Left ventricle myocardium inferior (tissue), 1 donor: ENCODE measurements at regions not wholly inside any gene's neighbourhood (a gene's known extent, or its start where the extent isn't known, plus 50 kb on each side); places are given as distances from the start of the nearest gene placed in this dataset.

Source experiments
- DNase-seq: peaks from one replicate; pipeline ENCODE4 v3.0.0-alpha.2; 2020
- H3K27ac ChIP-seq: fragments of 200-600 bp; replicated peaks from 2 replicates; pipeline ENCODE4 v1.8.0; 2021
- H3K27me3 ChIP-seq: fragments of 200-600 bp; 2 replicates; pipeline ENCODE4 v1.8.0; 2021; ENCODE audit warnings: low read depth
- H3K36me3 ChIP-seq: fragments of 200-600 bp; 2 replicates; pipeline ENCODE4 v1.8.0; 2021
- H3K4me1 ChIP-seq: fragments of 200-600 bp; 2 replicates; pipeline ENCODE4 v1.8.0; 2021
- H3K4me3 ChIP-seq: fragments of 200-600 bp; 2 replicates; pipeline ENCODE4 v1.8.0; 2021; ENCODE audit warnings: mild to moderate bottlenecking, moderate library complexity
- H3K9me3 ChIP-seq: fragments of 200-600 bp; replicated peaks from 2 replicates; pipeline ENCODE4 v1.8.0; 2021
- intact Hi-C: fragments of 100-400 bp; cut with micrococcal nuclease; formaldehyde crosslinking; loops from one replicate; pipeline ENCODE4 v1.11.0; 2022
- TF ChIP-seq, protein P1 (sequence below): fragments of 200-600 bp; IDR thresholded peaks from 2 replicates; pipeline ENCODE4 v1.8.0; 2021; ENCODE audit warnings: antibody characterized with exemption, mild to moderate bottlenecking, borderline replicate concordance
- donor health status: DM: no; HTN: yes; CAD: no; lungs with severe emphysema.

DNA sequence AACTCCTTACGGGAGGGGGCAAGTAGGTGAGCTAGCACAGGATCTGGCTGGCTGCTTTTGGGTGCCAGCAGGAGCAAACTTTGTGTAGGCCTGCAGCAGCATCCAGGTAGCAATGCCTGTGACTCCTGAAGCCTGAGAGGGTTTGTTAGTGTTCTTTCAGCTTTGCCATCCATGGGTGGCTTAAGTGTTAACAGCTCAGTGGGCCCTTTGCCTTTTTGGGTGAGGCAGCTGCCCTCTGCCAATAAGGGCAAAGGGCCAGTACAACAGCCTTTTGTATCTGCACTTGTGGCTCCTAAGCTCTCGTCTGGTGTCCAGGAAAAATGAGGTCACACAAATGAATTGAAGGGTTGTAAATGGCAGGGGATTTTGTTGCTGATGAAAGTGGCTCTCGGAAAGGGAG lies 359.0 kb upstream of the CHRM2 start:
- Histone ChIP-seq H3K9me3 (no peaks in the 10 kb centered on the region), H3K36me3 (no peaks in the 10 kb centered on the region), H3K4me1 (peaks cover 5% of the 10 kb centered on the region), H3K27ac (no peak overlapping the region), H3K27me3 (no peaks in the 10 kb centered on the region), H3K4me3 (no peak overlapping the region)
- intact Hi-C loops: no loop called here
- TF ChIP-seq, protein P1, sequence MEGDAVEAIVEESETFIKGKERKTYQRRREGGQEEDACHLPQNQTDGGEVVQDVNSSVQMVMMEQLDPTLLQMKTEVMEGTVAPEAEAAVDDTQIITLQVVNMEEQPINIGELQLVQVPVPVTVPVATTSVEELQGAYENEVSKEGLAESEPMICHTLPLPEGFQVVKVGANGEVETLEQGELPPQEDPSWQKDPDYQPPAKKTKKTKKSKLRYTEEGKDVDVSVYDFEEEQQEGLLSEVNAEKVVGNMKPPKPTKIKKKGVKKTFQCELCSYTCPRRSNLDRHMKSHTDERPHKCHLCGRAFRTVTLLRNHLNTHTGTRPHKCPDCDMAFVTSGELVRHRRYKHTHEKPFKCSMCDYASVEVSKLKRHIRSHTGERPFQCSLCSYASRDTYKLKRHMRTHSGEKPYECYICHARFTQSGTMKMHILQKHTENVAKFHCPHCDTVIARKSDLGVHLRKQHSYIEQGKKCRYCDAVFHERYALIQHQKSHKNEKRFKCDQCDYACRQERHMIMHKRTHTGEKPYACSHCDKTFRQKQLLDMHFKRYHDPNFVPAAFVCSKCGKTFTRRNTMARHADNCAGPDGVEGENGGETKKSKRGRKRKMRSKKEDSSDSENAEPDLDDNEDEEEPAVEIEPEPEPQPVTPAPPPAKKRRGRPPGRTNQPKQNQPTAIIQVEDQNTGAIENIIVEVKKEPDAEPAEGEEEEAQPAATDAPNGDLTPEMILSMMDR: no peak
- no peak for DNase-seq

DNA sequence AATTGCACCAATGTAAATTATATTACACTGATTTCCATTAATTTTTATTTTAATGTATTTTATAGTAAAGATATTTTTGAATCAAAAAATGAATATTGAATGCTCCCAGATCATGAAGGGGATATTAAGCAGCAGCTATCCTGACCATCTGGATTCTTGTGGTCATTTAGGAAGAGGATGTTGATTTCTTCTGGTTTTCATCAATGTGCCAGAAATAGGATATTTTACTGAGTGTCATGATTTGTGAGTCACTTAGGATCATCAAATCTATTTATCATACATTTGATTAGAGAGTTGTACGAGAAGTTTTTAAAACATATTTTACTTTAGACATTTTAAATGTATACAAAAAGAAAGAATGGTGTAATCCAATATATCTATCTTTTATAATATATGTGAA lies 366.3 kb upstream of the CHRM2 start:
- Histone ChIP-seq H3K27ac (no peak overlapping the region), H3K4me1 (no peaks in the 10 kb centered on the region), H3K27me3 (no peaks in the 10 kb centered on the region), H3K36me3 (no peaks in the 10 kb centered on the region), H3K4me3 (no peak overlapping the region), H3K9me3 (no peaks in the 10 kb centered on the region)
- TF ChIP-seq, protein P1: no peak
- intact Hi-C loops: no loop called here
- no peak for DNase-seq

DNA sequence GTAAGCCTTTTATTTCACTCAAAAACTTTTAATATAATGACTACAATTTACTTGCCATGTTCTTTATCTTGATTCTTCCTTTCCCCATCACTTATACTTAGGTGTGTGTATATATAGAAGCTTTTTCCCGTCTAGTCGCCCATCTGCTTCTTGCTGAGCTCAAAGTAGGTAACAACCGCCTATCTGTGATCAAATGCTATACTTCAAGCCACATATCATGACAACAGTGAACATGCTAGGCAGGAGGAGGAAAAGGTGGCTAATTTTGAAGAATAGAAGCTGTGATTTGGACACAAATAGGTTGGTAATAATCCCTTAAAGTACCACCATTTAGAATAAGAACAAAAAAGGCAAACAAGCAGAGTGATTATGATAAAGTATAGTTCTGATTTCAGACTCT lies 367.3 kb upstream of the CHRM2 start:
- Histone ChIP-seq H3K4me1 (no peaks in the 10 kb centered on the region), H3K27ac (no peak overlapping the region), H3K27me3 (no peaks in the 10 kb centered on the region), H3K4me3 (no peak overlapping the region), H3K36me3 (no peaks in the 10 kb centered on the region), H3K9me3 (no peaks in the 10 kb centered on the region)
- no peak for DNase-seq
- intact Hi-C loops: no loop called here
- TF ChIP-seq, protein P1: no peak

DNA sequence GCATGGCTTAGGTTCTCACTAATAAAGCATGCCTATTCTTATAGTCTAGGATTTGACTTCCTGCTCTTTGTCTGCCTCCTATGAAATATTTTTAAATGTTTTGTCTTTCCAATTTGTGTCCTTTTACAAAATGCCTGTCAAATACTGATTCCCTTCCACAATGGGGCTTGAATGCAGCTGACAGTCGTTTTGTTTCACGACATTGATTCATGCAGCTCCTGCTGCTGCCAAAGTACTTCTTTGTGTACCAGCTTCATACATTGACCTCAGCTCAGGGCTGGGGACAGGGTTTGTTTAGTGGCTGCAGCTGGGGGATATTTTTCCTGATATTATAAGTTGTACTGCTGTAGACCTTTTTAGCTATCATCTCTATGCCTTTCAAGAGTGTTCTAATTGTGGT lies 371.9 kb upstream of the CHRM2 start:
- TF ChIP-seq, protein P1: no peak
- Histone ChIP-seq H3K27ac (no peak overlapping the region), H3K9me3 (no peaks in the 10 kb centered on the region), H3K4me3 (no peak overlapping the region), H3K4me1 (no peaks in the 10 kb centered on the region), H3K27me3 (no peaks in the 10 kb centered on the region), H3K36me3 (no peaks in the 10 kb centered on the region)
- intact Hi-C loops: no loop called here
- no peak for DNase-seq

DNA sequence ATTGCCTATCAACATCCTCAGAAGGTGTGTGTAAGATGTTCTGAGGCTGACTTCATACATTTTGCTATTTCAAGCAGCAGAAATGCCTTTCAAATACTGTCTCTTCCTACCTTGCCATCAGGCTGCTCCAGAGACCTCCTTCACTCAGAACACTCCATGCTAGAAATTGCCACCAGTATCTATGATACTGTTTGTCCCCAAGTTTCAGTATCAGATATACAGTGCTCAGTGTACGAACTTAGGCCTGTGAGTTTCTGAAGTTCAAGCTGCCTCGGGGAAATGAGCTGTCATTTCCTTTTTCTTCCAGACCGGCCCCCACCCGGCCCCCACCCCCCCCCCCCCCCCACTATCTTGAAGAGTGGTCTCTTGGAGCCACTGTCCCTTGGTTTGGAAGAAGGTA lies 373.4 kb upstream of the CHRM2 start:
- Histone ChIP-seq H3K36me3 (no peaks in the 10 kb centered on the region), H3K4me3 (no peak overlapping the region), H3K4me1 (no peaks in the 10 kb centered on the region), H3K9me3 (no peaks in the 10 kb centered on the region), H3K27ac (no peak overlapping the region), H3K27me3 (no peaks in the 10 kb centered on the region)
- TF ChIP-seq, protein P1: no peak
- no peak for DNase-seq
- intact Hi-C loops: no loop called here

DNA sequence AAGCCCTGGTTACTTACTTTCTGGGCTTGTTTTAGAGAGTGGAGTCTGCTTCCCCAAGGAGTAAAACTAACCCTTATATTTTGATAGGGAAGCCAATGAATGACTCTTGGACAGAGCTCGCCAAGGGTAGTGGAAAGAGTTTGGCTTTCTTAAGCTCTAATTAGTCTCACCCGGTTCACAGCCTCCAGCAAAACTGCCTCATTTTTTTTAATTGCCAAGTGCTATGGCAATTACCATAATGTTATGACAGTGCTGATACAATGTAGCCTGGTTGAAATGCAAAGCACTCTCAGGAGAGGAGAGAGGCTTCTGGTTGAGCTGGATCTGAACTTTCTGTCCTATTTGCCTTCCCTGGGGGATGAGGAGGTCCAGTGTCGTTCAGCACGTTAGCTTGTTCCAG lies 376.1 kb upstream of the CHRM2 start:
- Histone ChIP-seq H3K9me3 (no peaks in the 10 kb centered on the region), H3K4me1 (no peaks in the 10 kb centered on the region), H3K27me3 (no peaks in the 10 kb centered on the region), H3K36me3 (no peaks in the 10 kb centered on the region), H3K27ac (no peak overlapping the region), H3K4me3 (no peak overlapping the region)
- intact Hi-C loops: no loop called here
- TF ChIP-seq, protein P1: no peak
- DNase-seq: no peak
